Activated CD8-positive, alpha-beta memory T cell treated with anti-CD3 and anti-CD28 coated beads, Interleukin-2, amount 50 U/mL, for 4 hours (primary cell): ENCODE measurements at regions not wholly inside any gene's neighbourhood (a gene's known extent, or its start where the extent isn't known, plus 50 kb on each side); places are given as distances from the start of the nearest gene placed in this dataset.

Source experiments
- DNase-seq: peaks from one replicate; pipeline ENCODE4 v3.0.0-alpha.2; 2020

- DNase-seq, result no peak
Measured at GRCh38 chr3:104992676-104993075, 374.0 kb upstream of the ALCAM start.

- DNase-seq, result no peak
Measured at GRCh38 chr3:105006164-105006563, 360.5 kb upstream of the ALCAM start.

GRCh38 chr3:105013657-105014056 lies 353.1 kb upstream of the ALCAM start:
- DNase-seq, result no peak

- no peak for DNase-seq
Measured at GRCh38 chr3:105014631-105015030, 352.1 kb upstream of the ALCAM start.

- no peak for DNase-seq
Measured at GRCh38 chr3:105022813-105023212, 343.9 kb upstream of the ALCAM start.

GRCh38 chr3:105030211-105030610 lies 336.5 kb upstream of the ALCAM start:
- no peak for DNase-seq

- no peak for DNase-seq
Measured at GRCh38 chr3:105032541-105032940, 334.2 kb upstream of the ALCAM start.

GRCh38 chr3:105033081-105033480 lies 333.6 kb upstream of the ALCAM start:
- no peak for DNase-seq

GRCh38 chr3:105039004-105039403 lies 327.7 kb upstream of the ALCAM start:
- DNase-seq, result no peak

- no peak for DNase-seq
Measured at GRCh38 chr3:105040026-105040622, 326.6 kb upstream of the ALCAM start.

- no peak for DNase-seq
Measured at GRCh38 chr3:105042586-105042985, 324.1 kb upstream of the ALCAM start.

GRCh38 chr3:105051111-105051510 lies 315.6 kb upstream of the ALCAM start:
- no peak for DNase-seq

- no peak for DNase-seq
Measured at GRCh38 chr3:105051972-105052371, 314.7 kb upstream of the ALCAM start.

- no peak for DNase-seq
Measured at GRCh38 chr3:105062853-105063252, 303.9 kb upstream of the ALCAM start.

- DNase-seq, result no peak
Measured at GRCh38 chr3:105065895-105066839, 300.5 kb upstream of the ALCAM start.

- DNase-seq, result no peak
Measured at GRCh38 chr3:105067361-105067760, 299.3 kb upstream of the ALCAM start.

GRCh38 chr3:105077060-105077822 lies 289.5 kb upstream of the ALCAM start:
- DNase-seq, result no peak

- DNase-seq, result no peak
Measured at GRCh38 chr3:105083945-105084344, 282.8 kb upstream of the ALCAM start.

- no peak for DNase-seq
Measured at GRCh38 chr3:105085506-105085905, 281.2 kb upstream of the ALCAM start.

- DNase-seq, result no peak
Measured at GRCh38 chr3:105093371-105094252, 273.1 kb upstream of the ALCAM start.

GRCh38 chr3:105094588-105094987 lies 272.1 kb upstream of the ALCAM start:
- DNase-seq, result no peak

- DNase-seq, result no peak
Measured at GRCh38 chr3:105096071-105096470, 270.6 kb upstream of the ALCAM start.

- no peak for DNase-seq
Measured at GRCh38 chr3:105101603-105102002, 265.1 kb upstream of the ALCAM start.
